ENCODE measurements at regions not wholly inside any gene's neighbourhood (a gene's known extent, or its start where the extent isn't known, plus 50 kb on each side); places are given as distances from the start of the nearest gene placed in this dataset.
"Not testable (repeated sequence)": the region's sequence is repeated elsewhere in the genome, so short reads cannot be mapped to it uniquely, and the experiment has no call there.

DNA sequence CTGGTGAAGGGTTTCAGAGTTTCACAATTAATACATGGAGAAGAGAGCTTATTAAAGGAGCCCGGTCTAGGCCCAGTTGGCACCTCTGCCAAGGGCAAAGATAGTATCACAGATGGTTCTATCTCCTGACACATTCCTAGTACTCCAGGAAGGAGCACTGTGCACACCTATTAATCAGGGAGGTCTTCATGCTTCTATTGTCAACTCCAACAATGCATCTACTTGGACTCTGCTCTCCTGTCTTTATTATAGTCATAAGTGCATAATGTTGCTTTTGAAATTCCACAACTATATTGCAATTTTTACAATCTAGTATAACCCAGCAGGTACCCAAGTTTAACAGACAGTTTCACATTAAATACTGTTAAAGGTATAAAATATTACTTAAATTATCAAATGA, 174.5 kb upstream of the TSC22D1 start:
- DNase-seq (ENCODE audit: low read depth in 2 of 2) = no peak

DNA sequence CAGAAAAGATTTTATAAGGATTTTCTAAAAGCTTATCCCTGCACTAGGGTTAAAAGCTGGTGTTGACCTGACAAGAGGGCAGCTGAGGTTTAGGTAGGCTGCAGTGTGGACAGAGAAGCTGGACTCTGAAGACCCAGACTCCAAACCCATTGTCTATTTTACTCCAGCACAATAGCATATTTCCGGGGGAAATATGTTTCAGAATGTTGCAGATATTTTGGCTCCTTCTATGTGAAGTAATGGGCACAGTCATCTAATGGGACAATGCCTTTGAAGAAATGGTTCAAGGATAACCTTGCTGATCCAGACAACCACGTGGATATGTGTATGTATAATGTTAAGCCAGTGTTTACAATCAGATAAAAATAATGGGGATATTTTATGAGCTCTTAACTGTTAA, 173.8 kb upstream of the TSC22D1 start:
- no peak for DNase-seq (ENCODE audit: low read depth in 2 of 2)

- DNase-seq (ENCODE audit: low read depth in 2 of 2) = no peak
Observed at GRCh38 chr13:44748439-44748838, 172.3 kb upstream of the TSC22D1 start.

GRCh38 chr13:44747179-44747578, 171.0 kb upstream of the TSC22D1 start:
- no peak for DNase-seq (ENCODE audit: low read depth in 2 of 2)

- no peak for DNase-seq (ENCODE audit: low read depth in 2 of 2)
Observed at GRCh38 chr13:44746690-44747089, 170.6 kb upstream of the TSC22D1 start.

- no peak for DNase-seq (ENCODE audit: low read depth in 2 of 2)
Observed at GRCh38 chr13:44744880-44745633, 168.9 kb upstream of the TSC22D1 start.

- DNase-seq (ENCODE audit: low read depth in 2 of 2) = no peak
Observed at GRCh38 chr13:44739539-44739938, 163.4 kb upstream of the TSC22D1 start.

- DNase-seq (ENCODE audit: low read depth in 2 of 2) = no peak
Observed at GRCh38 chr13:44739120-44739519, 163.0 kb upstream of the TSC22D1 start.

DNA sequence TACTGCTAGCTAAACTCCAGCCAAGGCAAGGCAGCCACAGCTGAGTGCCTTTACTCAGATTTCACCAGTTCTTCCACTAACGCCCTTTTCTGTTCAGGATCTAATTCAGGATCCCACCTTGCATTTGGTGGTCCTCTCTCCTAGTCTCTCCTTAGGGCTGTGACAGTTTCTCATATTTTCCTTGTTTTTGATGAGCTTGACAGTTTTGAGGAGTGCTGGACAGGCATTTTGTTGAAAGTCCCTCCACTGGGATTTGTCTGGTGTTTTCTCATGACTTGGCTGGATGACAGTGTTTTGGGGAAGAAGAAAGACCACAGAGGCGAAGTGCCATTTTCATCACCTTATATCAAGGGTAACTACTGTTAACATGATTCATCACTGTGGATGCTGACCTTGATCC, 162.3 kb upstream of the TSC22D1 start:
- DNase-seq (ENCODE audit: low read depth in 2 of 2) = no peak

GRCh38 chr13:44735806-44736205, 159.7 kb upstream of the TSC22D1 start:
- DNase-seq (ENCODE audit: low read depth in 2 of 2) = no peak

- no peak for DNase-seq (ENCODE audit: low read depth in 2 of 2)
Observed at GRCh38 chr13:44734201-44734707, 158.1 kb upstream of the TSC22D1 start.

GRCh38 chr13:44732503-44733098, 156.5 kb upstream of the TSC22D1 start:
- no peak for DNase-seq (ENCODE audit: low read depth in 2 of 2)

DNA sequence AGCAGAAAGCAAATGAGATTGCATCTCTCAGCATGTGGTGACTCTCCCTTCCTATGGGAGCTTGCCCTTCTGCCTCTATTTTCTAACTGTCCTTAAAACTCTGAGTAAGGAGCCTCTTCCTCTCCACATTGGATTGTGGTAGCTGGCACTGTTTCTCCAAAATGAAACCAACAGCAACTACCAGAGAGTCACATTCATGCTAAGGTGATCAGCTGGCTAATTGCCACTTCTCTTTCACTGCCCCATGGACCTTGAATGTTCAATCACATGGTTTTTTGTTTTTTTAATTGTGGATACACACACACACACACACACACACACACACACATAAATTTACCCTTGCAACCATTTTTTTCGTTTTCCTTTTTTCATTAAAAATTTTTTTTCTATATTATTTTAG, 154.7 kb upstream of the TSC22D1 start:
- no peak for DNase-seq (ENCODE audit: low read depth in 2 of 2)

DNA sequence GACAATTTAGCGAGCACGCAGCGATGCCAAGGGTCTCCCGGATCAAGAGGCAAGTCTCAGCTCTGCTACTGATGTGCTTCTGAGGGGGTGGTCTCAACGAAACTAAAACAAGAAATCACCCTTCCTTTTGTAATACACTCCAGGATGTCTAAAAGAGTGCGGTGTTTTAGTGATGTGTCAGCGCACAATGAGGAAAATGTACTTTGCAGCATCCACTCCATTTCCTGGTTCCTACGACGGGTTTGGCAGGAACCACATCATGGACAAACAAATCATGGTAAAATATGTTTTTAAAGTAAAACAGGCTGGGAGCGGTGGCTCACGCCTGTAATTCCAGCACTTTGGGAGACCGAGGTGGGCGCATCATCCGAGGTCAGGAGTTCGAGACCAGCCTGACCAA, 154.0 kb upstream of the TSC22D1 start:
- no peak for DNase-seq (ENCODE audit: low read depth in 2 of 2)

GRCh38 chr13:44727591-44727990, 151.5 kb upstream of the TSC22D1 start:
- not testable (repeated sequence) for DNase-seq (ENCODE audit: low read depth in 2 of 2)

DNA sequence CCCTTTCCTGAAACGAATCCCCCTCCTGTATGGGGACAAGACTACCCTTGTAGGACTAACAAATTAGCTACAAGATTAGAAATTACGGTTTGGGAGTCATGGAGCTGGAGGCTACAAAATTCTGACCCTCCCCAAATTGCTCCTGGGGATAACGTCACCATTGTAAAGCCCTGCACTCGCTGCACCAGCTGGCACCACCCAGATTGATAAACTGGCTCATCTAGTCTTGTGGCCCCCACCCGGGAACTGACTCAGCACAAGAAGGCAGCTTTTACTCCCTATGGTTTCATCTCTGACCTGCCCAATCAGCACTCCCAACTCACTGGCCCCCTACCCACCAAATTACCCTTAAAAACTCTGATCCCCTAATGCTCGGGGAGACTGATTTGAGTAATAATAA, 150.6 kb upstream of the TSC22D1 start:
- DNase-seq (ENCODE audit: low read depth in 2 of 2) = no peak

DNA sequence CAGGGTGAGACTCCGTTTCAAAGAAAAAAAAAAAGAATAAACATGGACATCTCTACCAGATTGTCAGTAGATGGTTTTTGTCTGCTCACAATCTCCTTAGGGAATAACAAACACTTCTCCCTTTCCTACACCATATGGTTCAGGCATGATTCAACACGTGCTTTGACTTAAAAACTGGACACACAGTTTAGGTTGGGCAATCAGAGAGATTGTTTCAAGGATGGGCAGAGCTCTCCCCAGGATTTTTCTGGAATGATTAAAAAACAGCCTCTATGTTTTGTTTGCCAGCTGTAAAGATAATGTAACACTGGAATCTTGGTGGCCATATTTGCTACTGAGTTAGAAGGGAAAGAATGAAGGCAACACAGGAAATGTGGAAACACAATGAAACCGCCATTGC, 150.1 kb upstream of the TSC22D1 start:
- no peak for DNase-seq (ENCODE audit: low read depth in 2 of 2)

DNA sequence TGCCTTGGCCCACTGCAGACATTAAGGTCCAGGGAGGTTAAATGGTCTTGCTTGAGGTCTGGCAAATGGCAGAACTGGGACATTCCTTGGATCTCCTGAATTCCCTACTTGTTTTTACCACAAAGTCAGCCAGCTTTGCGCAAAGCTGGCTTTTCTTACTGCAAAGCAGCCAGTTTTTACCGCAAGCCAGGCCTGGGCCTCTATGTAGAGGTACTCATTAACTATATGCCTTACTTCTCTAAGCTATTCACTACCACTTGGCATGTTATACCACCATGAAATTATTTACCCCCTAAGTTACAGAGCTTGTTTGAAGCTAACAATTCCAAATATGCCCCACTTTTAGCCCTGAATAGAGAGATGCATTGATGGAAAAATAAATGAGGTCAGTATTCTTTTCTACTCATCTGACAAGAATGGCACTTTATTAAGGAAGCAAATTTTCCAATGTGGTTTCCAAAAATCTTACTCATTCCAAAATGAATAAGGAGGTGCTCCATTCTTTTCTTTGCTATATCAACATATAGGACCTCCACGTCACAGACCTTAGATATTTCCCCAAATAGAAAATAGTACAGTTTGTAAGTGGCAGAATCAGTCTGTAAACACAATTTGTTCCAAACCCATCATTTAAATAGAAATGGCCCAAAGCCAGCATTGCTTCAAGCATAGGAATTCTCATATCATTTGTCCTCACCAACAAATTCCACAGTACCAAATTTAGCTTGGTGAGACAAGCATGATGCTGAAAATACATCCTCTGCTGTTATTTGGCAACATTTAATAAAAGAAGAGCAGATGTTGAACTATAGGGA, 143.9 kb upstream of the TSC22D1 start:
- no peak for DNase-seq (ENCODE audit: low read depth in 2 of 2)

- DNase-seq (ENCODE audit: low read depth in 2 of 2) = no peak
Observed at GRCh38 chr13:44718467-44718866, 142.3 kb upstream of the TSC22D1 start.

- DNase-seq (ENCODE audit: low read depth in 2 of 2) = no peak
Observed at GRCh38 chr13:44715287-44716230, 139.4 kb upstream of the TSC22D1 start.

GRCh38 chr13:44713788-44714469, 137.8 kb upstream of the TSC22D1 start:
- DNase-seq (ENCODE audit: low read depth in 2 of 2) = no peak

Measured in stimulated activated CD8-positive, alpha-beta memory T cell treated with anti-CD3 and anti-CD28 coated beads, Interleukin-15, amount 100 ng/mL, for 48 hours (primary cell).